DMS53 treated with DMSO at 0.1 percent for 48 hours (cell line): ENCODE measurements at regions not wholly inside any gene's neighbourhood (a gene's known extent, or its start where the extent isn't known, plus 50 kb on each side); places are given as distances from the start of the nearest gene placed in this dataset.
A peak's percentile ranks its signal among the peaks of the same experiment; 100 is the strongest.

Experiments
- DNase-seq: peaks from one replicate; lab custom pipeline; 2025; ENCODE audit not compliant: unreplicated experiment; lab: John Stamatoyannopoulos, UW

- no peak for DNase-seq
Measured at GRCh38 chrX:130974323-130974722, 71.3 kb upstream of the ENOX2 start.

DNA sequence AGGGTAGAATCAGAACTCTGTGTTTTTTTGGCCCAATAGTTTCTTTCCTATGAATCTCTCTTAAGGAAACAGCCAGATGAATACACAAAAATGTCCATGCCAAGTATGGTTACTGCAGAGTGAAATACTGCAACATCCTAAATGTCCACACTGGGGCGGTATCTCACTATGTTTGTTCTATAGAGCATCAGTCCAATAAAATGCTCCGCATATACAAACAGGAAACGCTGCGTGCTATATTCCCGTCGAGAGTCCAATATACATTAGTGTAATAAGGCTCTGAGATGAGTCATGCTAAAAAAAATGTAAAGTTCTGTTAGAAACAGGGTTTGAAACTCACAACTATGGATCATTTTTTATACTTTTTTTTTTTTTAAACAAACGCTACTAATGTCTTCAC is 72.9 kb upstream of the ENOX2 start:
- DNase-seq, result peak; percentile 72

- DNase-seq, result no peak
Measured at GRCh38 chrX:130981836-130982235, 76.3 kb upstream of the ARHGAP36 start.

DNA sequence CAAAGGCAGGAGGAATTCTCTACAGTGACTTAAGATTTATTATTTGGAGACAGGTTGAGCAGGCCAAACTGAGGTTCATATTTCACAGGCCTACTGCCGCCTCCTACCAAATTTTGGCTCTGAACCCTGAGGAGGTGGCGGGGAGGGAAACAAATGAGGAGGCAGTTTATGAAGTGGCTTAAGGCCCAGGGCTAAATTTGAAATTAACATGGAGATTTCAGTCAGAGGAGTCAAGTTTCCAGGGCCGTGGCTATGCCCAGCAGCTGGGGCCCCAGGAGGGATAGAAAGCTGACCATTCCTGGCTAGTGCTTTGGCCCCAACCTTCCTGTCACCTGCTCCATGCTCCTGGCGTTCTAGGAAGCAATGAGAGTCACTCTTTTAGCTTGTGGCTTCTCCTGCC is 73.4 kb upstream of the ARHGAP36 start:
- no peak for DNase-seq

DNA sequence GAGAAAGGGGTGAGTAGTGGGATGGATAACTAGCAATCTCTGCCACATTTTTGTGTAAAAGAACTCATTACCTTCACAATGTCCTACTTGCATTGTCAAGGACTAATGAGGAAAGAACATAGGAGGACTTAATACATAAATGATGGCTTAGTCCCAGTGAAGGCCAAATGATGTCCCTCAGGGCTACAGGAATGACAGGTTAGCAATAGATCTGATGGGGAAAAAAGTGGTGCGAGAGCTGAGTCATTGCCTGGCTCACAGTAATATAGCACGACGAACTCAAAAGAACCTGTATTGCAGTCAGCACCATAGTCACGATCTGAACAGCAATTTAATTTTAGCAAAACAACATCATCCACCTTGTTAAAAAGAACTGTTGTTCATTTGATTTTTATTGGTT is 70.9 kb upstream of the ARHGAP36 start:
- DNase-seq, result no peak

GRCh38 chrX:130990723-130991122 is 67.4 kb upstream of the ARHGAP36 start:
- no peak for DNase-seq

DNA sequence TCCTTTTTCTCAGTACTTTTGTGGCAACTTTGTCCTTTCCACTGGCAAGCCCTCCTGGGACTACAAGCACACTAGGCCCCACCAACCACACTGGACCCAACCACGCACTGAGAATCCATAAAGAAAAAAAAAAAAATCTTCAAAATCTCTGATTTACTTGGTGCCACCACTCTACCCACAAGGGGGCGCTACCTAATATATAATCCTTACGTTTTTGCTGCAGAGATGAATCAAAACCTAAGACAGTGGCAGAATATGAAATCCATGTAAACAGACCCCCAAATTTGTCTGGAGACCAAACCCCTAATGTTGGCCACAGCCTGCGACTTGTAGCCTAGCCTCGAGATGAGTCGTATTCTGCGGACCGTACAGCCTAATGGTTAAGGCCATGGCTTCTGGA is 63.5 kb upstream of the ARHGAP36 start:
- DNase-seq, result peak; percentile 9

GRCh38 chrX:130995439-130995838 is 62.7 kb upstream of the ARHGAP36 start:
- DNase-seq, result no peak

- no peak for DNase-seq
Measured at GRCh38 chrX:130997314-130997713, 60.8 kb upstream of the ARHGAP36 start.

DNA sequence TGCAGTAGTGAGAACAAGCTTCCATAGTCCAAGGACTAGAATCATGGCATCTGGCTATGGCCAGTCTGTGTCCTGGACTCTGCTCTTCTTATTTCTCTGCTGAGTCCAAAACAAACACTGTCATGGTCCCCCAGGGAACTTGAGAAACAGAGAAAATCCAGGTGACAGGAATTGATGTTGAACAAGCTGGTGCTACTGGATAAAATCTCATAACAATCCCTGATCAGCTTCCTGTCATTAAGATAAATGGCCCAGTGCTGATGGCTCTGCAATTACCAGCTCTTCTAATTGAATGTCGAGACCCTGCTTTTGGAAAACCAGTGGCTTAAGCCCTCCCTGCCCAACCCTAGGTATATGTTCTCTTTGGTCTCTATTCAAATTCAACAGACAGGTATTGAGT is 58.8 kb upstream of the ARHGAP36 start:
- DNase-seq, result no peak
